ENCODE measurements at regions not wholly inside any gene's neighbourhood (a gene's known extent, or its start where the extent isn't known, plus 50 kb on each side); places are given as distances from the start of the nearest gene placed in this dataset.

DNA sequence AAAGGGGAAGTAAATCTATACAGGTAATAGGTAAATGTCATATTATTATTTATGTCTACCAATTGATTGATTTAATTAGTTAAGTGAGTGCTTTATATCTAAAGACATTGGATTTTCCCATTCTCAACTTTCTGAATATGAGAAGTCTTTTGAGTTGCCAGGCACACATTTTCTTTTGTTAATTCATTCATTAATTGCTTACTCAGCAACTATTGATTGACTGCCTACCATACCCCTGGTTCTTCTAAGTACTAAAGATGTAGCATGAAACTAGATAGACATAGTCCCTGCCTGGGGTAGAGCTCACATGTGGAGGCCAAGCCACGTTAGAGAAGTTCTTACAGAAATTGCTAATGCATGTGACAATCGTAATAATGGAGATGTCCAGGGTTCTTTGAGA, 253.1 kb upstream of the LYZL1 start:
- H3K27me3 ChIP-seq: no peaks in the 10 kb centered on the region
- no peaks in the 10 kb centered on the region for H3K9me3 ChIP-seq
- 84% methylated on average over 2 of the region's 2 CpGs for WGBS
- TF ChIP-seq EP300 (IDR thresholded peaks at IDR 0.05): no peak
- TF ChIP-seq, protein P1, sequence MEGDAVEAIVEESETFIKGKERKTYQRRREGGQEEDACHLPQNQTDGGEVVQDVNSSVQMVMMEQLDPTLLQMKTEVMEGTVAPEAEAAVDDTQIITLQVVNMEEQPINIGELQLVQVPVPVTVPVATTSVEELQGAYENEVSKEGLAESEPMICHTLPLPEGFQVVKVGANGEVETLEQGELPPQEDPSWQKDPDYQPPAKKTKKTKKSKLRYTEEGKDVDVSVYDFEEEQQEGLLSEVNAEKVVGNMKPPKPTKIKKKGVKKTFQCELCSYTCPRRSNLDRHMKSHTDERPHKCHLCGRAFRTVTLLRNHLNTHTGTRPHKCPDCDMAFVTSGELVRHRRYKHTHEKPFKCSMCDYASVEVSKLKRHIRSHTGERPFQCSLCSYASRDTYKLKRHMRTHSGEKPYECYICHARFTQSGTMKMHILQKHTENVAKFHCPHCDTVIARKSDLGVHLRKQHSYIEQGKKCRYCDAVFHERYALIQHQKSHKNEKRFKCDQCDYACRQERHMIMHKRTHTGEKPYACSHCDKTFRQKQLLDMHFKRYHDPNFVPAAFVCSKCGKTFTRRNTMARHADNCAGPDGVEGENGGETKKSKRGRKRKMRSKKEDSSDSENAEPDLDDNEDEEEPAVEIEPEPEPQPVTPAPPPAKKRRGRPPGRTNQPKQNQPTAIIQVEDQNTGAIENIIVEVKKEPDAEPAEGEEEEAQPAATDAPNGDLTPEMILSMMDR (IDR thresholded peaks at IDR 0.05): no peak
- TF ChIP-seq POLR2AphosphoS5 (IDR thresholded peaks at IDR 0.05): no peak
- no peak for TF ChIP-seq POLR2A (IDR thresholded peaks at IDR 0.05)
- H3K27ac ChIP-seq: no peak overlapping the region
- DNase-seq (ENCODE audit: low spot score in 2 of 2): no peak
- no peak overlapping the region for H3K4me3 ChIP-seq
- no peaks in the 10 kb centered on the region for H3K4me1 ChIP-seq
- H3K36me3 ChIP-seq: no peaks in the 10 kb centered on the region

DNA sequence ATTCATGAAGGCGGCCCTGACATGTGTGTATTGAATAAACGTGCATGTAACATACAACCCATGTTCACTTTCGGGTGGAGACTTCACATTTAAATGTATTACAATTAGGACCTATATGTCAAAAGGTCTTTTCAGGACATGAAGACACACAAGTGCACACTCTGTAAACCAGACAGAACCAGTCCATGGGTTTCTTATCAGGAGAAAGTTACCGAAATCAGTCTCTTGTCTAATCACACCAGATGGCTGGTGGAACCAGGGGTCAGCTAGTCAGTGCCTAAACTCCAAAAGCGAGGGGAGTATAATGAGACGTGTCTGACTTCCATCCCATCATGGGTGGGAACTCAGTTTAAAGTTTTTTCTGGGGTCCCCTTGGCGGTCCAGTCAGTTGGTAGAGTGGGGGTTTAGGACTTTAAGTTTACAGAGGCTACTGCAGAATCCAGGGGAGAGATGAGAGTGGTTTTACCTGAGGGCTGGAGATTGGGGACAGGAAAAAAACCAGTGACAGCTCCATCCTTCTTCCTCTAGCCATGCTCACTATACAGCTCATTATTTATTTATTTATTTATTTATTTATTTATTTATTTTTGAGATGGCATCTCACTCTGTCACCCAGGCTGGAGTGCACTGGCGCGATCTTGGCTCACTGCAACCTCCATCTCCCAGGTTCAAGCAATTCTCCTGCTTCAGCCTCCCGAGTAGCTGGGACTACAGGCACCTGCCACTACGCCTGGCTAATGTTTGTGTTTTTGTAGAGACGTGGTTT, 251.3 kb upstream of the LYZL1 start:
- 92% methylated on average over 12 of the region's 12 CpGs for WGBS
- H3K27me3 ChIP-seq: no peaks in the 10 kb centered on the region
- no peak for DNase-seq (ENCODE audit: low spot score in 2 of 2)
- no peak overlapping the region for H3K4me3 ChIP-seq
- TF ChIP-seq POLR2A (IDR thresholded peaks at IDR 0.05): no peak
- TF ChIP-seq, protein P1 (IDR thresholded peaks at IDR 0.05): no peak
- no peaks in the 10 kb centered on the region for H3K4me1 ChIP-seq
- no peaks in the 10 kb centered on the region for H3K36me3 ChIP-seq
- H3K9me3 ChIP-seq: no peaks in the 10 kb centered on the region
- no peak overlapping the region for H3K27ac ChIP-seq

DNA sequence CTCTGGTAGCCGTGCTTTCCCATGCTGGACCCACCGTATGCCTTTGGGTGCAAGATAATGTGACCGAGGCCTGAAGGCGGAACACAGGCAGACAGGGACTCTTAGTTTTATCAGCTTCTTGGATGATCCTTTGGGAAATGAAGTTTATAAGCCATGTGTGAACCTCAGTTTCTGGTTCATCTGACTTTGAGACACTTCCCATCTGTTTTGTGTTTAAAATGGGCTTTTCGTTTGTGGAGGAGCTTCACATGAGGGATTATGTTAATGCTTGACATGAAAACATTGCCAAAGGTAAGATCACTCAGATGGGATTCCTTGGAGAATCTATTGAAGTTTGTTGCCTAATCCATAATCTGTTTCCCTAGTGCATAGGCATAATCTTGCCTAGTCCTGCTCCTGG, 249.8 kb upstream of the LYZL1 start:
- Histone ChIP-seq H3K27me3 (no peaks in the 10 kb centered on the region), H3K4me3 (no peak overlapping the region), H3K27ac (no peak overlapping the region), H3K36me3 (no peaks in the 10 kb centered on the region), H3K4me1 (no peaks in the 10 kb centered on the region), H3K9me3 (no peaks in the 10 kb centered on the region)
- DNase-seq (ENCODE audit: low spot score in 2 of 2): no peak
- TF ChIP-seq POLR2AphosphoS5 (IDR thresholded peaks at IDR 0.05) (no peak), POLR2A (IDR thresholded peaks at IDR 0.05) (no peak), EP300 (IDR thresholded peaks at IDR 0.05) (no peak)
- TF ChIP-seq, protein P1 (IDR thresholded peaks at IDR 0.05): no peak
- WGBS: 77% methylated on average over 5 of the region's 5 CpGs

DNA sequence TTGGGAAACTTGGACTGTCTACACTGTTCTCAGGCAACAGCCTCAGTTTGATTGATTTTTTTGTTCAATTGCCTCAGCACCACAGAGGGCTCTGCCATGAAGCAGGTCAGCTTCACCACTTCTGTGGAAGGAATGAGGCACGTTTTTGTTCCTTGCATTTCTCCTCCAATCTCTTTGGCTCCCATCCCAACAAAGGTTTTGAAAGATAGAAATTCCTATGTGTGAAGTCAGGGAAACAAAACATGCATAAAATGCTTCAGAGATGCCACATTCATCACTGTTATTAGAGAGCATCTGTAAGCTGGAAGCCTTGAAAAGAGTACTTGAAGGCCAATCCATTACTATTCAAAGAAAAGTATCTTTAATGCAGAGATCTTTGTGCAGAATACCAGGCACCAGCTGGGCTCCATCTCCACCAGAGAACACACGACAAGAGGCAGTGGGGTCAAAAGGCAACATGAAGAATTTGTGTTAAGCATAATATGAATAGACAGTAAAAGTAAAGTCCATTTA, 249.1 kb upstream of the LYZL1 start:
- Histone ChIP-seq H3K4me1 (no peaks in the 10 kb centered on the region), H3K27ac (no peak overlapping the region), H3K27me3 (no peaks in the 10 kb centered on the region), H3K4me3 (no peak overlapping the region), H3K9me3 (no peaks in the 10 kb centered on the region), H3K36me3 (no peaks in the 10 kb centered on the region)
- TF ChIP-seq POLR2A (IDR thresholded peaks at IDR 0.05): no peak
- TF ChIP-seq, protein P1 (IDR thresholded peaks at IDR 0.05): no peak
- no peak for TF ChIP-seq EP300 (IDR thresholded peaks at IDR 0.05)
- no peak for TF ChIP-seq POLR2AphosphoS5 (IDR thresholded peaks at IDR 0.05)
- WGBS: 29% methylated on average over 2 of the region's 2 CpGs
- no peak for DNase-seq (ENCODE audit: low spot score in 2 of 2)

DNA sequence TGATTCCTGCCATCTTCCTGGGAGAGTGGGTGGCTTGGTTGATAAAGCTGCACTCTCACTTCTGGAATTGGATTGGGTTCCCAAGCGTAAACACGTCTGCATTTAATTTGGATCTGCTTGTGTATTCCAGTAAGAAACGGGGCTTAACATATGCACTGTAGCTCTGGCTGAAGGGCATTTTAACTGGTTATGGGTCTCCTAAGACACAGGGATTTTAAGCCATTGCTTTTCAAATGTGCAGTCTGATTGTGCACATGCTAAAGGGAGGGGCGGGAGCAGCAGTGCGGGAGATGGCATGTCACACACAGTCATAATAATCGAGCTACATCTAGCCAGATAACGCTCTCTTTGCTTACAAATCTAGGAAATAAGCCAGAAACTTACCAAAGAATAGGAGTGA, 247.3 kb upstream of the LYZL1 start:
- Histone ChIP-seq H3K27me3 (no peaks in the 10 kb centered on the region), H3K9me3 (no peaks in the 10 kb centered on the region), H3K27ac (no peak overlapping the region), H3K4me3 (no peak overlapping the region), H3K36me3 (no peaks in the 10 kb centered on the region), H3K4me1 (no peaks in the 10 kb centered on the region)
- DNase-seq (ENCODE audit: low spot score in 2 of 2): no peak
- 41% methylated on average over 7 of the region's 7 CpGs for WGBS
- no peak for TF ChIP-seq POLR2A (IDR thresholded peaks at IDR 0.05)
- TF ChIP-seq, protein P1 (IDR thresholded peaks at IDR 0.05): no peak
- TF ChIP-seq POLR2AphosphoS5 (IDR thresholded peaks at IDR 0.05): no peak
- no peak for TF ChIP-seq EP300 (IDR thresholded peaks at IDR 0.05)
